ENCODE measurements at regions not wholly inside any gene's neighbourhood (a gene's known extent, or its start where the extent isn't known, plus 50 kb on each side); places are given as distances from the start of the nearest gene placed in this dataset.

DNA sequence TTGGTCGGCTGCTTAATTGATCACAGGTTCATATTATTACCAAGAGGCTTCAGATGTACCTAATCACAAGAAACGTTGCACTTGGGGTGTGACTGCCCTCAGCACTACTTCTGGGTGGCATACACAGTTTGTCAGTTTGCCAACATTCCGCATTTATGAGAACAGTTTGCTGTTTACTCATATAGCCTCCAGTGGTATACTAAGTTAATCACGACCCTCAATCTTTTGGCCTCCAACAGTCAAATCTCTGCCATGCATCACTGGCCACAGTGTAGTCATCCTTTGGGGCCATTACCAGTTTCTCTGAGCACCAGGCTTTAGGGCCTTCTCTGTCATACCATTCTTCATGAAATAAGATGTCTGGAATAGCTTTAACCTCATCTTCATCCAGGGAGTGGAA lies 62.8 kb upstream of the BCL9 start:
- Histone ChIP-seq H4K91ac (ENCODE audit: low read length) (no peak overlapping the region), H2BK120ac (ENCODE audit: low read depth, low read length) (no peak overlapping the region), H3K9ac (ENCODE audit: low read length) (no peak overlapping the region), H3K27ac (ENCODE audit: low read length, poor library complexity, severe bottlenecking) (no peak overlapping the region), H4K8ac (ENCODE audit: low read length) (no peak overlapping the region), H2BK5ac (ENCODE audit: low read depth, low read length, poor library complexity, severe bottlenecking) (no peak overlapping the region), H3K9me3 (ENCODE audit: control insufficient read depth, low read length) (no peaks in the 10 kb centered on the region), H3K27me3 (ENCODE audit: control insufficient read depth in 1 of 2, insufficient read depth in 1 of 2, low read length in 2 of 2) (peaks cover 0 to 5% of the 10 kb centered on the region in 2 experiments), H3K14ac (ENCODE audit: low read length in 2 of 2) (no peak overlapping the region), H2BK12ac (ENCODE audit: low read length in 2 of 2) (no peak overlapping the region), H3K79me1 (replicated peaks; ENCODE audit: low read length, poor library complexity, severe bottlenecking) (no peaks in the 10 kb centered on the region), H3K4me1 (ENCODE audit: control insufficient read depth, insufficient read depth, low read depth, low read length) (no peaks in the 10 kb centered on the region), H3K4me3 (ENCODE audit: insufficient read depth in 1 of 2, low read depth in 1 of 2, low read length in 2 of 2) (no peak overlapping the region), H2AFZ (ENCODE audit: low read depth, low read length) (no peak overlapping the region), H3K23ac (ENCODE audit: low read length in 2 of 2) (no peak overlapping the region), H2BK15ac (ENCODE audit: low read depth, poor library complexity, severe bottlenecking) (no peak overlapping the region), H3K4me2 (ENCODE audit: low read length, poor library complexity, severe bottlenecking) (no peak overlapping the region), H3K4ac (ENCODE audit: low read depth in 1 of 2, low read length in 2 of 2) (no peak overlapping the region), H3K36me3 (ENCODE audit: control insufficient read depth in 1 of 2, insufficient read depth in 2 of 2, low read depth in 1 of 2, low read length in 2 of 2) (no peaks in the 10 kb centered on the region), H2AK5ac (ENCODE audit: low read length, severe bottlenecking) (no peak overlapping the region), H3K18ac (ENCODE audit: low read depth in 1 of 2, low read length in 2 of 2) (no peak overlapping the region)
- no peak for DNase-seq
- 76% methylated on average over 4 of the region's 4 CpGs for WGBS

DNA sequence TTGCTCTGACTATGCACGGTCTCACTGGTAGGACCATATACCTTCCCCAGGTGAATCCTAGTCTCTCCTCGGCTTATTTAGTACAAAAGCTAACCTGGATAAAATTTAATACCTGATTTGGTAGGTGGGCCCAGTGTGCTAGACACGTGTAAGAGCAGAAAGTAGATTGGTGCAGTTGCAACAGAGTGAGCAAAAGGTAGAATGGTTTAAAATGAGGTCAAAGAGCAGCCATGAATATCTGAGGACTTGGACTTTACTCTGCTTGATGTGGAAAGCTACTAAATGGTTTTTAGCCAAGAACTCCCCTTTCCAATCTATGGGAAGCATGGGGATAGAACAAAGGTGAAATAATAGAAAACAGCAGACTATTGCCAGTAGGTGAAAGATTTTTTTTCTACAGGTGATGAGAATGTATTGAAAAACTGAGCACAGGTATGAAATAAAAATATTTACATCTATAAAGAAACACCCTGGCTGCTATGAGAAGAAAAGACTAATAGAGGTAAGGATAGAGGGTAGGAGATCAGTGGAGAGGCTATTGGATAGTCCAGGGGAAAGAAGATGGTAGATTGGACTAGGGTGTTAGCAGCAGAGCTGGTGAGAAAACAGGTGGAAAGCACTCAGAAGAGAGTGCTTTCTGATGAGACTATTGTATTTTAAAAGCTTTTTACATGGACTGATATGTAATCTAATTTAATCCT lies 61.3 kb upstream of the BCL9 start:
- DNase-seq: no peak
- H3K4me3 ChIP-seq (ENCODE audit: insufficient read depth in 1 of 2, low read depth in 1 of 2, low read length in 2 of 2): no peak overlapping the region
- no peaks in the 10 kb centered on the region for H3K4me1 ChIP-seq (ENCODE audit: control insufficient read depth, insufficient read depth, low read depth, low read length)
- H3K27me3 ChIP-seq (ENCODE audit: control insufficient read depth in 1 of 2, insufficient read depth in 1 of 2, low read length in 2 of 2): peaks cover 0 to 5% of the 10 kb centered on the region in 2 experiments
- WGBS: 43% methylated on average over 2 of the region's 3 CpGs
- no peak overlapping the region for H3K14ac ChIP-seq (ENCODE audit: low read length in 2 of 2)
- no peak overlapping the region for H2BK12ac ChIP-seq (ENCODE audit: low read length in 2 of 2)
- no peak overlapping the region for H2AFZ ChIP-seq (ENCODE audit: low read depth, low read length)
- no peaks in the 10 kb centered on the region for H3K9me3 ChIP-seq (ENCODE audit: control insufficient read depth, low read length)
- no peaks in the 10 kb centered on the region for H3K79me1 ChIP-seq (replicated peaks; ENCODE audit: low read length, poor library complexity, severe bottlenecking)
- H3K4me2 ChIP-seq (ENCODE audit: low read length, poor library complexity, severe bottlenecking): no peak overlapping the region
- H2BK120ac ChIP-seq (ENCODE audit: low read depth, low read length): no peak overlapping the region
- no peak overlapping the region for H3K18ac ChIP-seq (ENCODE audit: low read depth in 1 of 2, low read length in 2 of 2)
- H4K8ac ChIP-seq (ENCODE audit: low read length): no peak overlapping the region
- no peak overlapping the region for H2AK5ac ChIP-seq (ENCODE audit: low read length, severe bottlenecking)
- no peak overlapping the region for H3K23ac ChIP-seq (ENCODE audit: low read length in 2 of 2)
- no peak overlapping the region for H3K4ac ChIP-seq (ENCODE audit: low read depth in 1 of 2, low read length in 2 of 2)
- no peaks in the 10 kb centered on the region for H3K36me3 ChIP-seq (ENCODE audit: control insufficient read depth in 1 of 2, insufficient read depth in 2 of 2, low read depth in 1 of 2, low read length in 2 of 2)
- H4K91ac ChIP-seq (ENCODE audit: low read length): no peak overlapping the region
- no peak overlapping the region for H2BK5ac ChIP-seq (ENCODE audit: low read depth, low read length, poor library complexity, severe bottlenecking)
- H2BK15ac ChIP-seq (ENCODE audit: low read depth, poor library complexity, severe bottlenecking): no peak overlapping the region
- H3K27ac ChIP-seq (ENCODE audit: low read length, poor library complexity, severe bottlenecking): no peak overlapping the region
- no peak overlapping the region for H3K9ac ChIP-seq (ENCODE audit: low read length)

DNA sequence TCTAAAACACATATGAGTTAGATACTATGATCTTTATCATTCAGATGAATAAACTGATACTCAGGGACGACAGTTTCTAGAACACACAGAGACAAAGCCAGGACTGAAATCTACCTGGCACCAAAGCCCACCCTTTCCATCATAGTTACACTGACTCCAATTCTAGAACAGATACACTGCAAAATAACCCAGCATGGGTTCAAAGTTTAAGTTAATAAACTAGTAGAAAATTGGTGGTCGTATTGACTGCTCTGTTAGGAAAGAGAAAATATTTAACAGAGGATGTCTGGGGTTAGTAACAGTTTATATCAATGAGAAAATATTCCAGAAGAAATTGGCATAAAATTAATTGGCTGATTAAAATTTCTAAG lies 60.8 kb upstream of the BCL9 start:
- Histone ChIP-seq H3K23ac (ENCODE audit: low read length in 2 of 2) (no peak overlapping the region), H2BK5ac (ENCODE audit: low read depth, low read length, poor library complexity, severe bottlenecking) (no peak overlapping the region), H3K27me3 (ENCODE audit: control insufficient read depth in 1 of 2, insufficient read depth in 1 of 2, low read length in 2 of 2) (peaks cover 0 to 5% of the 10 kb centered on the region in 2 experiments), H3K9me3 (ENCODE audit: control insufficient read depth, low read length) (no peaks in the 10 kb centered on the region), H2AK5ac (ENCODE audit: low read length, severe bottlenecking) (no peak overlapping the region), H3K4me1 (ENCODE audit: control insufficient read depth, insufficient read depth, low read depth, low read length) (no peaks in the 10 kb centered on the region), H3K27ac (ENCODE audit: low read length, poor library complexity, severe bottlenecking) (no peak overlapping the region), H2BK12ac (ENCODE audit: low read length in 2 of 2) (no peak overlapping the region), H3K9ac (ENCODE audit: low read length) (no peak overlapping the region), H3K14ac (ENCODE audit: low read length in 2 of 2) (no peak overlapping the region), H3K36me3 (ENCODE audit: control insufficient read depth in 1 of 2, insufficient read depth in 2 of 2, low read depth in 1 of 2, low read length in 2 of 2) (no peaks in the 10 kb centered on the region), H3K4me2 (ENCODE audit: low read length, poor library complexity, severe bottlenecking) (no peak overlapping the region), H3K4me3 (ENCODE audit: insufficient read depth in 1 of 2, low read depth in 1 of 2, low read length in 2 of 2) (no peak overlapping the region), H4K91ac (ENCODE audit: low read length) (no peak overlapping the region), H3K4ac (ENCODE audit: low read depth in 1 of 2, low read length in 2 of 2) (no peak overlapping the region), H2BK120ac (ENCODE audit: low read depth, low read length) (no peak overlapping the region), H3K18ac (ENCODE audit: low read depth in 1 of 2, low read length in 2 of 2) (no peak overlapping the region), H2AFZ (ENCODE audit: low read depth, low read length) (no peak overlapping the region), H3K79me1 (replicated peaks; ENCODE audit: low read length, poor library complexity, severe bottlenecking) (no peaks in the 10 kb centered on the region), H2BK15ac (ENCODE audit: low read depth, poor library complexity, severe bottlenecking) (no peak overlapping the region), H4K8ac (ENCODE audit: low read length) (no peak overlapping the region)
- 47% methylated on average over 2 of the region's 2 CpGs for WGBS
- no peak for DNase-seq

DNA sequence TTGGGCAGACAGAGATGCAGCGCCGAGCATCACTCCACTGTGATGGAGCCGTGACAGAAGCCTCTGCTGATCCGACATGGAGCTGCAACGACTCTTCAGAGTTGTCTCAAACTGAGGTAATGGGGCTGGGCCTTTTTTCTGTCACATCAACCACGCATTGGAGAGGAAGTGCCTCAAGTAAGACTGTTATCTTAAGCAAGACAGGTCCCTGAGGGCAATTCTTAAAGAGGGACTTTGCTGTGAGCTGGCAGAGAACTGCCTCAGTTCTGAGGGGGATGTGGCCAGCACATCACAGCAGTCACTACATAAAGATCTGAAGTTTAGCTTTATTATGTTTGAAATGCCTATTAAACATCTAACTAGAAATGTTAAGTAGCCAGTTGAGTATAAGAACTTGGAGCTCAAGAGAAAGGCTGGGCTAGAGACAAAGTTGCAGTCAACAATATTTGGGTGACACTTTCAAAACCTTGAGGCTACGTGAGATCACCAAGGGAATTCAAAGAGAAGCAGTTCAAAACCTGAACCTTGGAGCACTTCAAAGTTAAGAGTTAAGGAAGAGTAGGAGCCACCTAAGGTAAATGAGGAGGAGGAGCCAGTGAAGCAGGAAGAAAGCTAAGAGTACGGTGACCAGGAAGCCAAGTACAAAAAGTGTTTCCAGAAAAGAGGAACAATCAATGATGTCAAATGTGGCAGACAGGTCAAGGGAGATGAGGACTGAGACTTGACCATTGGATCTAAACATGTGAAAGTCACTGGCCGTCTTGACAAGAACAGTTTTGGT lies 54.2 kb upstream of the BCL9 start:
- no peak overlapping the region for H3K4me3 ChIP-seq (ENCODE audit: insufficient read depth in 1 of 2, low read depth in 1 of 2, low read length in 2 of 2)
- no peaks in the 10 kb centered on the region for H3K36me3 ChIP-seq (ENCODE audit: control insufficient read depth in 1 of 2, insufficient read depth in 2 of 2, low read depth in 1 of 2, low read length in 2 of 2)
- H2AFZ ChIP-seq (ENCODE audit: low read depth, low read length): no peak overlapping the region
- H3K4me2 ChIP-seq (ENCODE audit: low read length, poor library complexity, severe bottlenecking): no peak overlapping the region
- H3K4me1 ChIP-seq (ENCODE audit: control insufficient read depth, insufficient read depth, low read depth, low read length): no peaks in the 10 kb centered on the region
- H2BK5ac ChIP-seq (ENCODE audit: low read depth, low read length, poor library complexity, severe bottlenecking): no peak overlapping the region
- no peaks in the 10 kb centered on the region for H3K9me3 ChIP-seq (ENCODE audit: control insufficient read depth, low read length)
- H2BK15ac ChIP-seq (ENCODE audit: low read depth, poor library complexity, severe bottlenecking): no peak overlapping the region
- H2BK12ac ChIP-seq (ENCODE audit: low read length in 2 of 2): no peak overlapping the region
- H3K23ac ChIP-seq (ENCODE audit: low read length in 2 of 2): no peak overlapping the region
- no peak overlapping the region for H2AK5ac ChIP-seq (ENCODE audit: low read length, severe bottlenecking)
- no peak overlapping the region for H3K27ac ChIP-seq (ENCODE audit: low read length, poor library complexity, severe bottlenecking)
- no peak overlapping the region for H3K4ac ChIP-seq (ENCODE audit: low read depth in 1 of 2, low read length in 2 of 2)
- no peak overlapping the region for H3K14ac ChIP-seq (ENCODE audit: low read length in 2 of 2)
- no peak overlapping the region for H4K8ac ChIP-seq (ENCODE audit: low read length)
- DNase-seq: no peak
- no peak overlapping the region for H2BK120ac ChIP-seq (ENCODE audit: low read depth, low read length)
- no peak overlapping the region for H3K9ac ChIP-seq (ENCODE audit: low read length)
- H3K79me1 ChIP-seq (replicated peaks; ENCODE audit: low read length, poor library complexity, severe bottlenecking): no peaks in the 10 kb centered on the region
- WGBS: 72% methylated on average over 9 of the region's 9 CpGs
- H3K27me3 ChIP-seq (ENCODE audit: control insufficient read depth in 1 of 2, insufficient read depth in 1 of 2, low read length in 2 of 2): peaks cover 0 to 5% of the 10 kb centered on the region in 2 experiments
- H3K18ac ChIP-seq (ENCODE audit: low read depth in 1 of 2, low read length in 2 of 2): no peak overlapping the region
- no peak overlapping the region for H4K91ac ChIP-seq (ENCODE audit: low read length)
